ENCODE measurements at regions not wholly inside any gene's neighbourhood (a gene's known extent, or its start where the extent isn't known, plus 50 kb on each side); places are given as distances from the start of the nearest gene placed in this dataset.

DNA sequence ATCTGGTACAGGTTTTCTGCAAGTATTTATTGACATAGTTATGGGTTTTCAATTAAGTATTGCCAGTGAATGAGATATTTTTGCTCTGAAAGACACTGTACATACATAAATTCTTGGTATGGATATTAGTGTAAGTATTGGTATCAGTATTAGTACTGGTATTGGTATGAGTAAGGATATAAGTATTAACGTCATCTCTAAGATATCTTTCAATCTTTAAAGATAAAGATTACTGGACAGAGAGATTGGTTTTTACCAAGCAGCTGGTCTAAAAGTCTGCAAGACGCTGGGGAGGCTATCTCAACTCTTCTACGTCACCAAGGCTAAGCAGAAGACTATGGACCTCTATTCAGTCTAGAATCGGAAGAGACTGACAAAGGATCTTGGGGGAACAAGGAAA lies 234.5 kb downstream of the NXPE2 start:
- TF ChIP-seq POLR2A (IDR thresholded peaks at IDR 0.05) = no peak
- no peak for TF ChIP-seq CTCF (IDR thresholded peaks at IDR 0.05)
- TF ChIP-seq POLR2AphosphoS5 (IDR thresholded peaks at IDR 0.05) = no peak
- no peak for TF ChIP-seq EP300 (IDR thresholded peaks at IDR 0.05)
